CD8-positive, alpha-beta memory T cell (primary cell): ENCODE measurements at regions not wholly inside any gene's neighbourhood (a gene's known extent, or its start where the extent isn't known, plus 50 kb on each side); places are given as distances from the start of the nearest gene placed in this dataset.

Experiments
- CTCF ChIA-PET: fragments of 350-600 bp; sonication (Branson Sonifier 250); formaldehyde crosslinking; loops from one replicate; lab custom pipeline; 2021; ENCODE audit warnings: antibody characterized with exemption; lab: Charles Lee
- POLR2A ChIA-PET: fragments of 350-600 bp; sonication (Branson Sonifier 250); formaldehyde crosslinking; loops from one replicate; lab custom pipeline; 2021; ENCODE audit warnings: antibody characterized with exemption; lab: Charles Lee
- DNase-seq, 5 donors: peaks; one replicate each; pipeline versions ENCODE4 v3.0.0 to v3.0.0-alpha.2; 2020 to 2022; ENCODE audit warnings: mixed read lengths in 1 of 5
- H3K27ac ChIP-seq: one replicate; pipeline ENCODE4 v1.7.0; 2013; ENCODE audit warnings: low read depth, mild to moderate bottlenecking, low read length, moderate library complexity
- H3K27me3 ChIP-seq: 2 replicates; pipeline ENCODE4 v1.7.0; 2013; ENCODE audit warnings: low read length, mild to moderate bottlenecking; ENCODE audit not compliant: insufficient read depth, poor library complexity, severe bottlenecking
- H3K36me3 ChIP-seq: 2 replicates; pipeline ENCODE4 v1.7.0; 2013; ENCODE audit warnings: mild to moderate bottlenecking, low read length, moderate library complexity; ENCODE audit not compliant: insufficient read depth
- H3K4me1 ChIP-seq: 2 replicates; pipeline ENCODE4 v1.7.0; 2013; ENCODE audit warnings: mild to moderate bottlenecking, low read length, moderate library complexity; ENCODE audit not compliant: insufficient read depth
- H3K4me3 ChIP-seq: 2 replicates; pipeline ENCODE4 v1.7.0; 2013; ENCODE audit warnings: mild to moderate bottlenecking, low read length
- H3K9me3 ChIP-seq: 2 replicates; pipeline ENCODE4 v1.7.0; 2013; ENCODE audit warnings: mild to moderate bottlenecking, low read length
- H3K27ac Mint-ChIP-seq, 8 donors: one replicate each; pipeline ENCODE4 v1.8.0; 2020 to 2021; ENCODE audit warnings: mixed read lengths in 8 of 8, mild to moderate bottlenecking in 6 of 8, inconsistent platforms in 3 of 8, moderate library complexity in 3 of 8
- H3K27me3 Mint-ChIP-seq, 2 donors: one replicate each; pipeline ENCODE4 v1.8.0; 2020 to 2021; ENCODE audit warnings: mixed read lengths in 2 of 2, mild to moderate bottlenecking in 1 of 2, moderate library complexity in 1 of 2
- H3K36me3 Mint-ChIP-seq, 3 donors: one replicate each; pipeline ENCODE4 v1.8.0; 2020 to 2021; ENCODE audit warnings: mixed read lengths in 3 of 3, inconsistent platforms in 1 of 3, mild to moderate bottlenecking in 1 of 3
- H3K4me1 Mint-ChIP-seq, 3 donors: one replicate each; pipeline ENCODE4 v1.8.0; 2020 to 2021; ENCODE audit warnings: mixed read lengths in 3 of 3, inconsistent platforms in 1 of 3, mild to moderate bottlenecking in 1 of 3
- H3K4me3 Mint-ChIP-seq, 7 donors: one replicate each; pipeline ENCODE4 v1.8.0; 2020 to 2021; ENCODE audit warnings: mixed read lengths in 7 of 7, mild to moderate bottlenecking in 6 of 7, moderate library complexity in 4 of 7, inconsistent platforms in 2 of 7
- H3K9me3 Mint-ChIP-seq, 5 donors: one replicate each; pipeline ENCODE4 v1.8.0; 2020 to 2022; ENCODE audit warnings: mixed read lengths in 5 of 5, mild to moderate bottlenecking in 3 of 5, moderate library complexity in 2 of 5, inconsistent platforms in 1 of 5

- no peak overlapping the region for H3K27ac Mint-ChIP-seq
- H3K4me3 ChIP-seq, result no peak overlapping the region
- POLR2A ChIA-PET, result no interaction called here
- DNase-seq, result no peak
- H3K27me3 Mint-ChIP-seq, result peaks cover 4% of the 10 kb centered on the region in 2 donors
- no peaks in the 10 kb centered on the region for H3K27me3 ChIP-seq
- H3K36me3 Mint-ChIP-seq, result peaks cover 0 to 2% (median 0%) of the 10 kb centered on the region in 3 donors
- no peaks in the 10 kb centered on the region for H3K36me3 ChIP-seq
- no peaks in the 10 kb centered on the region for H3K4me1 Mint-ChIP-seq
- no peak overlapping the region for H3K27ac ChIP-seq
- CTCF ChIA-PET, result interaction anchor here (4.6 kb wide), 1 partner anchor 11 kb away, joined by 12 read pairs; no protein-coding TSS in a partner anchor
- no peak overlapping the region for H3K4me3 Mint-ChIP-seq
- H3K9me3 Mint-ChIP-seq, result peaks cover 0 to 7% (median 0%) of the 10 kb centered on the region in 5 donors
- H3K4me1 ChIP-seq, result no peaks in the 10 kb centered on the region
- H3K9me3 ChIP-seq, result no peaks in the 10 kb centered on the region
Measured at GRCh38 chr13:75231235-75231634, 250.7 kb downstream of the TBC1D4 start.

GRCh38 chr13:75226733-75227435 lies 255.1 kb downstream of the TBC1D4 start:
- H3K4me1 Mint-ChIP-seq, result no peaks in the 10 kb centered on the region
- ChIA-PET CTCF (no interaction called here), POLR2A (no interaction called here)
- no peaks in the 10 kb centered on the region for H3K4me1 ChIP-seq
- no peak overlapping the region for H3K27ac Mint-ChIP-seq
- no peaks in the 10 kb centered on the region for H3K27me3 ChIP-seq
- H3K4me3 ChIP-seq, result no peak overlapping the region
- H3K36me3 Mint-ChIP-seq, result peaks cover 0 to 2% (median 0%) of the 10 kb centered on the region in 3 donors
- no peak overlapping the region for H3K4me3 Mint-ChIP-seq
- H3K36me3 ChIP-seq, result no peaks in the 10 kb centered on the region
- H3K9me3 ChIP-seq, result no peaks in the 10 kb centered on the region
- no peak overlapping the region for H3K27ac ChIP-seq
- DNase-seq, result no peak
- H3K9me3 Mint-ChIP-seq, result peaks cover 0 to 3% (median 0%) of the 10 kb centered on the region in 5 donors
- H3K27me3 Mint-ChIP-seq, result peaks cover 1 to 4% of the 10 kb centered on the region in 2 donors

- peaks cover 0 to 4% of the 10 kb centered on the region in 2 donors for H3K27me3 Mint-ChIP-seq
- Histone ChIP-seq H3K9me3 (no peaks in the 10 kb centered on the region), H3K27me3 (no peaks in the 10 kb centered on the region), H3K36me3 (no peaks in the 10 kb centered on the region), H3K27ac (no peak overlapping the region), H3K4me1 (no peaks in the 10 kb centered on the region), H3K4me3 (no peak overlapping the region)
- no peaks in the 10 kb centered on the region for H3K36me3 Mint-ChIP-seq
- H3K4me1 Mint-ChIP-seq, result no peaks in the 10 kb centered on the region
- POLR2A ChIA-PET, result no interaction called here
- no peak overlapping the region for H3K27ac Mint-ChIP-seq
- no peak for DNase-seq
- CTCF ChIA-PET, result no interaction called here
- H3K4me3 Mint-ChIP-seq, result no peak overlapping the region
- H3K9me3 Mint-ChIP-seq, result peaks cover 0 to 2% (median 0%) of the 10 kb centered on the region in 5 donors
Measured at GRCh38 chr13:75226092-75226491, 255.9 kb downstream of the TBC1D4 start.

- Histone ChIP-seq H3K4me3 (no peak overlapping the region), H3K36me3 (no peaks in the 10 kb centered on the region), H3K27me3 (no peaks in the 10 kb centered on the region), H3K9me3 (no peaks in the 10 kb centered on the region), H3K27ac (no peak overlapping the region), H3K4me1 (no peaks in the 10 kb centered on the region)
- ChIA-PET CTCF (no interaction called here), POLR2A (interaction anchor here (0.5 kb wide), 1 partner anchor 1923 kb away, joined by 3 read pairs; no protein-coding TSS in a partner anchor)
- no peaks in the 10 kb centered on the region for H3K4me1 Mint-ChIP-seq
- no peak overlapping the region for H3K4me3 Mint-ChIP-seq
- no peak for DNase-seq
- no peaks in the 10 kb centered on the region for H3K36me3 Mint-ChIP-seq
- peaks cover 0 to 4% of the 10 kb centered on the region in 2 donors for H3K27me3 Mint-ChIP-seq
- H3K9me3 Mint-ChIP-seq, result peaks cover 0 to 2% (median 0%) of the 10 kb centered on the region in 5 donors
- peak overlapping the region in 1 of 8 donors; percentile 51 for H3K27ac Mint-ChIP-seq
Measured at GRCh38 chr13:75225288-75226032, 256.5 kb downstream of the TBC1D4 start.

- Histone ChIP-seq H3K36me3 (no peaks in the 10 kb centered on the region), H3K27ac (no peak overlapping the region), H3K9me3 (no peaks in the 10 kb centered on the region), H3K4me3 (no peak overlapping the region), H3K27me3 (no peaks in the 10 kb centered on the region), H3K4me1 (no peaks in the 10 kb centered on the region)
- ChIA-PET CTCF (no interaction called here), POLR2A (no interaction called here)
- DNase-seq, result no peak
- no peaks in the 10 kb centered on the region for H3K9me3 Mint-ChIP-seq
- H3K4me1 Mint-ChIP-seq, result peaks cover 6 to 8% (median 6%) of the 10 kb centered on the region in 3 donors
- H3K36me3 Mint-ChIP-seq, result no peaks in the 10 kb centered on the region
- H3K27ac Mint-ChIP-seq, result no peak overlapping the region
- no peak overlapping the region for H3K4me3 Mint-ChIP-seq
- H3K27me3 Mint-ChIP-seq, result peaks cover 5 to 10% of the 10 kb centered on the region in 2 donors
Measured at GRCh38 chr13:75224053-75224742, 257.8 kb downstream of the TBC1D4 start.

GRCh38 chr13:75222031-75222430 lies 259.9 kb downstream of the TBC1D4 start:
- Mint-ChIP-seq H3K4me3 (no peak overlapping the region), H3K9me3 (no peaks in the 10 kb centered on the region), H3K27me3 (peaks cover 14 to 28% of the 10 kb centered on the region in 2 donors), H3K4me1 (peaks cover 6 to 8% (median 6%) of the 10 kb centered on the region in 3 donors), H3K36me3 (no peaks in the 10 kb centered on the region), H3K27ac (no peak overlapping the region)
- ChIA-PET POLR2A (no interaction called here), CTCF (no interaction called here)
- no peaks in the 10 kb centered on the region for H3K27me3 ChIP-seq
- H3K4me3 ChIP-seq, result no peak overlapping the region
- H3K36me3 ChIP-seq, result no peaks in the 10 kb centered on the region
- H3K9me3 ChIP-seq, result no peaks in the 10 kb centered on the region
- H3K27ac ChIP-seq, result no peak overlapping the region
- no peak for DNase-seq
- no peaks in the 10 kb centered on the region for H3K4me1 ChIP-seq

GRCh38 chr13:75220861-75221260 lies 261.1 kb downstream of the TBC1D4 start:
- Histone ChIP-seq H3K27me3 (no peaks in the 10 kb centered on the region), H3K9me3 (no peaks in the 10 kb centered on the region), H3K27ac (no peak overlapping the region), H3K4me1 (no peaks in the 10 kb centered on the region), H3K4me3 (no peak overlapping the region), H3K36me3 (no peaks in the 10 kb centered on the region)
- peaks cover 19 to 36% of the 10 kb centered on the region in 2 donors for H3K27me3 Mint-ChIP-seq
- peaks cover 6 to 8% (median 6%) of the 10 kb centered on the region in 3 donors for H3K4me1 Mint-ChIP-seq
- ChIA-PET POLR2A (no interaction called here), CTCF (interaction anchor here (2.3 kb wide), 1 partner anchor 10 kb away, joined by 12 read pairs; no protein-coding TSS in a partner anchor)
- no peaks in the 10 kb centered on the region for H3K9me3 Mint-ChIP-seq
- H3K4me3 Mint-ChIP-seq, result no peak overlapping the region
- DNase-seq, result no peak
- no peaks in the 10 kb centered on the region for H3K36me3 Mint-ChIP-seq
- no peak overlapping the region for H3K27ac Mint-ChIP-seq

GRCh38 chr13:75220238-75220542 lies 261.8 kb downstream of the TBC1D4 start:
- no peaks in the 10 kb centered on the region for H3K9me3 Mint-ChIP-seq
- no peaks in the 10 kb centered on the region for H3K4me1 ChIP-seq
- H3K4me3 ChIP-seq, result no peak overlapping the region
- no peaks in the 10 kb centered on the region for H3K36me3 ChIP-seq
- no peak overlapping the region for H3K27ac Mint-ChIP-seq
- H3K4me1 Mint-ChIP-seq, result peaks cover 6 to 8% (median 6%) of the 10 kb centered on the region in 3 donors
- H3K4me3 Mint-ChIP-seq, result no peak overlapping the region
- H3K27me3 Mint-ChIP-seq, result peaks cover 19 to 38% of the 10 kb centered on the region in 2 donors
- ChIA-PET CTCF (interaction anchor here (1.0 to 2.3 kb wide), 14 partner anchors 10 to 1929 kb away, joined by 3 to 12 read pairs (median 5); no protein-coding TSS in a partner anchor), POLR2A (no interaction called here)
- no peaks in the 10 kb centered on the region for H3K27me3 ChIP-seq
- DNase-seq, result no peak
- H3K27ac ChIP-seq, result no peak overlapping the region
- H3K36me3 Mint-ChIP-seq, result no peaks in the 10 kb centered on the region
- H3K9me3 ChIP-seq, result no peaks in the 10 kb centered on the region
